HepG2 (cell line): ENCODE measurements at regions not wholly inside any gene's neighbourhood (a gene's known extent, or its start where the extent isn't known, plus 50 kb on each side); places are given as distances from the start of the nearest gene placed in this dataset.

Source experiments
- ATAC-seq: fragments of 200-7000 bp; cut with Tn5 transposase; 3 replicates; pipeline ENCODE4 v1.9.1; 2020; ENCODE audit warnings: mild to moderate bottlenecking, moderate library complexity
- BruUV-seq: library from RNA; stranded (reverse); fragments of 400-500 nt; replicated peaks from 2 replicates; lab custom pipeline; 2021; lab: Mats Ljungman, UMichigan
- CTCF ChIA-PET: fragments of 300-600 bp; formaldehyde crosslinking; extraction: SDS; loops from one replicate; lab custom pipeline; 2021; ENCODE audit warnings: low total read pairs, inconsistent platforms, low intra/inter-chr PET ratio; lab: Yijun Ruan, JAX
- POLR2A ChIA-PET: fragments of 350-600 bp; sonication (Branson Sonifier 250); formaldehyde crosslinking; loops from one replicate; lab custom pipeline; 2020; ENCODE audit warnings: antibody characterized with exemption, inconsistent platforms; lab: Yijun Ruan, JAX
- DNase-seq: peaks from one replicate; pipeline ENCODE4 v3.0.0-alpha.2; 2015; ENCODE audit warnings: low spot score
- FAIRE-seq: peaks from 3 replicates; lab custom pipeline; 2011; peaks lifted over from hg19 to GRCh38; lab: Jason Lieb, UNC
- H2AFZ ChIP-seq: one replicate; pipeline ENCODE4 v1.6.1; 2011; ENCODE audit warnings: low read length, inconsistent platforms
- H3K27ac ChIP-seq: fragments of 300-600 bp; 3 replicates; pipeline ENCODE4 v1.8.0; 2011; ENCODE audit warnings: mixed run types, mild to moderate bottlenecking, mixed read lengths, low read length, inconsistent platforms; ENCODE audit not compliant: insufficient read depth; ENCODE audit errors: extremely low read length
- H3K27me3 ChIP-seq, 2 experiments: fragments of 200-600 bp in 1 of 2; 2 replicates in 1 of 2; 3 replicates in 1 of 2; pipeline versions ENCODE4 v1.6.0 to v1.8.0; 2011; ENCODE audit warnings: low read length in 2 of 2, mild to moderate bottlenecking in 2 of 2, moderate library complexity in 2 of 2, inconsistent platforms in 1 of 2; ENCODE audit not compliant: insufficient read depth in 2 of 2, control insufficient read depth in 1 of 2
- H3K36me3 ChIP-seq, 2 experiments: fragments of 200-600 bp in 1 of 2; replicated peaks in 1 of 2; 2 replicates in 1 of 2; 3 replicates in 1 of 2; pipeline versions ENCODE4 v1.5.1 to v1.8.0; 2011; ENCODE audit warnings: low read length in 2 of 2, inconsistent platforms in 1 of 2; ENCODE audit not compliant: insufficient read depth in 2 of 2, control insufficient read depth in 1 of 2
- H3K4me1 ChIP-seq: 2 replicates; pipeline ENCODE4 v1.5.1; 2012; ENCODE audit warnings: low read length, inconsistent platforms; ENCODE audit not compliant: insufficient read depth
- H3K4me2 ChIP-seq: 2 replicates; pipeline ENCODE4 v1.6.0; 2011; ENCODE audit warnings: low read depth, low read length, inconsistent platforms
- H3K4me3 ChIP-seq, 3 experiments: fragments of 200-600 bp in 1 of 3; sonication (generic), shearing (Covaris generic) in 1 of 3; replicated peaks in 1 of 3; 2 replicates each; pipeline ENCODE4 v1.5.1; 2011 to 2016; ENCODE audit warnings: low read length in 3 of 3, inconsistent platforms in 2 of 3, low read depth in 2 of 3, mild to moderate bottlenecking in 2 of 3, control low read depth in 1 of 3, mixed read lengths in 1 of 3; ENCODE audit not compliant: insufficient read depth in 1 of 3
- H3K79me2 ChIP-seq: one replicate; pipeline ENCODE4 v1.6.1; 2011; ENCODE audit warnings: low read length, inconsistent platforms; ENCODE audit not compliant: insufficient read depth
- H3K9ac ChIP-seq: 2 replicates; pipeline ENCODE4 v1.6.0; 2011; ENCODE audit warnings: mild to moderate bottlenecking, low read depth, low read length, inconsistent platforms; ENCODE audit not compliant: insufficient read depth
- H3K9me3 ChIP-seq: 2 replicates; pipeline ENCODE4 v1.5.1; 2012; ENCODE audit warnings: mild to moderate bottlenecking, low read length
- H4K20me1 ChIP-seq: 2 replicates; pipeline ENCODE4 v1.6.0; 2011; ENCODE audit warnings: inconsistent platforms, mild to moderate bottlenecking, low read length, moderate library complexity; ENCODE audit not compliant: insufficient read depth
- ATF1 ChIP-seq: IDR thresholded peaks from 2 replicates; pipeline ENCODE4 v1.6.1; 2016; ENCODE audit warnings: mild to moderate bottlenecking, control low read depth
- ESRRA ChIP-seq: sonication (generic); formaldehyde crosslinking; IDR thresholded peaks from 2 replicates; pipeline ENCODE4 v1.5.1; 2020; ENCODE audit warnings: mild to moderate bottlenecking, low read depth, missing genetic modification reagents
- FOXJ3 ChIP-seq: sonication (generic); formaldehyde crosslinking; IDR thresholded peaks from 2 replicates; pipeline ENCODE4 v1.4.0; 2020; ENCODE audit warnings: missing genetic modification reagents, mild to moderate bottlenecking, borderline replicate concordance
- FOXO4 ChIP-seq: sonication (generic); formaldehyde crosslinking; conservative IDR thresholded peaks from 2 replicates; pipeline ENCODE4 v1.8.1; 2023; ENCODE audit warnings: missing genetic modification reagents
- GMEB2 ChIP-seq: IDR thresholded peaks from 2 replicates; pipeline ENCODE4 v1.6.1; 2016; ENCODE audit warnings: missing biosample characterization, missing genetic modification reagents, low read depth
- HMG20B ChIP-seq: conservative IDR thresholded peaks from 2 replicates; pipeline ENCODE4 v1.6.1; 2016; ENCODE audit warnings: missing genetic modification reagents, missing compliant biosample characterization
- MATR3 ChIP-seq: sonication (generic); formaldehyde crosslinking; IDR thresholded peaks from 2 replicates; pipeline ENCODE4 v1.4.0; 2020; ENCODE audit warnings: missing genetic modification reagents
- MXD3 ChIP-seq: IDR thresholded peaks from 2 replicates; pipeline ENCODE4 v1.6.1; 2016; ENCODE audit warnings: mild to moderate bottlenecking, missing biosample characterization, missing genetic modification reagents
- MXD4 ChIP-seq: IDR thresholded peaks from 2 replicates; pipeline ENCODE4 v1.6.1; 2016; ENCODE audit warnings: mild to moderate bottlenecking, missing biosample characterization, missing genetic modification reagents
- NFATC3 ChIP-seq: sonication (generic); formaldehyde crosslinking; IDR thresholded peaks from 2 replicates; pipeline ENCODE4 v1.5.1; 2020; ENCODE audit warnings: mild to moderate bottlenecking, missing genetic modification reagents
- SIX4 ChIP-seq: sonication (generic); formaldehyde crosslinking; IDR thresholded peaks from 2 replicates; pipeline ENCODE4 v1.4.0; 2020; ENCODE audit warnings: missing genetic modification reagents
- SNAI1 ChIP-seq: sonication (generic); formaldehyde crosslinking; IDR thresholded peaks from 2 replicates; pipeline ENCODE4 v1.5.0; 2020; ENCODE audit warnings: mild to moderate bottlenecking, missing genetic modification reagents, borderline replicate concordance
- SP140L ChIP-seq: sonication (generic); formaldehyde crosslinking; IDR thresholded peaks from 2 replicates; pipeline ENCODE4 v1.4.0; 2020; ENCODE audit warnings: missing genetic modification reagents, borderline replicate concordance
- ZNF17 ChIP-seq: sonication (generic); formaldehyde crosslinking; IDR thresholded peaks from 2 replicates; pipeline ENCODE4 v1.5.0; 2020; ENCODE audit warnings: mild to moderate bottlenecking, missing genetic modification reagents
- ZNF431 ChIP-seq: sonication (generic); formaldehyde crosslinking; IDR thresholded peaks from 2 replicates; pipeline ENCODE4 v1.9.0; 2022; ENCODE audit warnings: missing genetic modification reagents, low read depth, mild to moderate bottlenecking, borderline replicate concordance
- ZNF550 ChIP-seq: sonication (generic); formaldehyde crosslinking; IDR thresholded peaks from 2 replicates; pipeline ENCODE4 v1.4.0; 2020; ENCODE audit warnings: mild to moderate bottlenecking, missing genetic modification reagents, borderline replicate concordance
- ZNF652 ChIP-seq: IDR thresholded peaks from 2 replicates; pipeline ENCODE4 v1.6.1; 2016; ENCODE audit warnings: low read depth, borderline replicate concordance
- ZNF879 ChIP-seq: sonication (generic); formaldehyde crosslinking; IDR thresholded peaks from 2 replicates; pipeline ENCODE4 v1.8.1; 2023; ENCODE audit warnings: missing genetic modification reagents
- WGBS: methylation state at CpG from one replicate; pipeline ENCODE4 v1.1.6; 2017; ENCODE audit warnings: low lambda C conversion rate; 5-methylcytosine and 5-hydroxymethylcytosine counted together
- in situ Hi-C: cut with HindIII; loops from 2 replicates; pipeline ENCODE4 v1.10.0; 2017; ENCODE audit warnings: low pct_unique_long_range_greater_than_20kb; ENCODE audit not compliant: extremely low pct_ligation_motif_present
- intact Hi-C: fragments of 100-400 bp; cut with micrococcal nuclease; formaldehyde crosslinking; loops from one replicate; pipeline ENCODE4 v1.10.0; 2022; ENCODE audit not compliant: unreplicated experiment
- TF ChIP-seq, protein P1 (sequence below): sonication (generic); formaldehyde crosslinking; IDR thresholded peaks from 2 replicates; pipeline ENCODE4 v1.4.0; 2020; ENCODE audit warnings: missing genetic modification reagents, low read depth, mild to moderate bottlenecking, borderline replicate concordance

DNA sequence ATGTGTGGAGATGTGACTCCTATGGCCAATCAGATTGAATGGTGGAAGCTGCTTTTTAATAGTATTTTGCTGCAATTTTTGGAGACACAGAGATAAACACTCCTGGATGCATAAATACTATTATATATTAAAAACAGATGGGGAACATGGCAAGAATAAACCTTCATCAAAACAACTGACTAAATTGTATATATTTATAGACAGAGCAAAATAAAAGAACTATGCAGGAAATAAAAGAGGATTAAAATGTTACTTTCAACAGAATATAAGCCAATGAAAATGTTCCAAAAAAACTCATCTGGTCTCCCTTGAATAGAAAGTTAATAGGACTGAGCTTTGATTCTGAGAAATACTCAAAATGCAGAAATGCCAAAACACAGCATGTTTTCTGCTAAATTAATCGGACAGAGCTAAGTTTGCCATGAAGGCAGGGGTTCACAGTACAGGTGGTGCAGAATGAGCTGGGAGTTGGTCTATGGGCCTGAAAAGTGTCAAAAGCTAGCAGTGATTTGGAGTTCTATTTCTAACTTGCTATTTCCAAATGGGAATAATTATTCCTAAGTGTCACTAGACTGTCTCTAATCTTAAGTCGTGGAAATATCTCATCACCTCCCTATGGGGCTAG, 227.2 kb downstream of the CNTN3 start:
- POLR2A ChIA-PET, result no interaction called here
- H2AFZ ChIP-seq, result no peak overlapping the region
- FAIRE-seq, result no peak
- CTCF ChIA-PET, result no interaction called here
- in situ Hi-C loops, result no loop called here
- no peaks in the 10 kb centered on the region for H3K36me3 ChIP-seq
- no peak overlapping the region for H3K27ac ChIP-seq
- no peak overlapping the region for H3K4me3 ChIP-seq
- 5% methylated on average over 2 of the region's 2 CpGs for WGBS
- H3K4me1 ChIP-seq, result no peaks in the 10 kb centered on the region
- H3K9ac ChIP-seq, result no peak overlapping the region
- intact Hi-C loops, result no loop called here
- no TSS peak for BruUV-seq
- DNase-seq, result no peak
- H4K20me1 ChIP-seq, result no peaks in the 10 kb centered on the region
- H3K9me3 ChIP-seq, result no peaks in the 10 kb centered on the region
- no peaks in the 10 kb centered on the region for H3K79me2 ChIP-seq
- TF ChIP-seq ZNF652 (CRISPR knock-in tag) (no peak), FOXJ3 (CRISPR knock-in tag) (no peak), ZNF879 (no peak), ZNF550 (CRISPR knock-in tag) (no peak), SNAI1 (CRISPR knock-in tag) (no peak), MXD4 (CRISPR knock-in tag) (no peak), HMG20B (CRISPR knock-in tag) (no peak), FOXO4 (no peak), ESRRA (CRISPR knock-in tag) (no peak), MATR3 (CRISPR knock-in tag) (no peak), GMEB2 (CRISPR knock-in tag) (no peak), MXD3 (CRISPR knock-in tag) (no peak), SIX4 (no peak), NFATC3 (CRISPR knock-in tag) (no peak), ZNF17 (CRISPR knock-in tag) (no peak), SP140L (CRISPR knock-in tag) (no peak), ZNF431 (no peak), ATF1 (CRISPR knock-in tag) (no peak)
- TF ChIP-seq, protein P1, sequence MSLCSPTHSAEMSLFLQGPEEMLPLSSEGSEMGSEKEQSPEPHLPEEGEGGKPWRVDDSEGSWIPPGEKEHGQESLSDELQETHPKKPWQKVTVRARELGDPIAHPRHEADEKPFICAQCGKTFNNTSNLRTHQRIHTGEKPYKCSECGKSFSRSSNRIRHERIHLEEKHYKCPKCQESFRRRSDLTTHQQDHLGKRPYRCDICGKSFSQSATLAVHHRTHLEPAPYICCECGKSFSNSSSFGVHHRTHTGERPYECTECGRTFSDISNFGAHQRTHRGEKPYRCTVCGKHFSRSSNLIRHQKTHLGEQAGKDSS, result no peak
- H3K27me3 ChIP-seq, result no peaks in the 10 kb centered on the region; a peak in 1 of 5 replicates
- no peak for ATAC-seq
- H3K4me2 ChIP-seq, result no peak overlapping the region
